Adrenal gland (tissue), 9 donors: ENCODE measurements at regions not wholly inside any gene's neighbourhood (a gene's known extent, or its start where the extent isn't known, plus 50 kb on each side); places are given as distances from the start of the nearest gene placed in this dataset.

Source experiments
- DNase-seq, 7 donors: peaks; one replicate each; pipeline ENCODE4 v3.0.0-alpha.2; 2019 to 2020
- H3K27ac ChIP-seq, 5 donors: fragments of 200-600 bp; sonication (generic) in 4 of 5; 1 replicate in 3 of 5; 2 replicates in 2 of 5; pipeline versions ENCODE4 v1.5.1 to v1.8.0; 2016 to 2020; ENCODE audit warnings: mild to moderate bottlenecking in 1 of 5
- H3K27me3 ChIP-seq: fragments of 200-600 bp; 2 replicates; pipeline ENCODE4 v1.8.0; 2021
- H3K36me3 ChIP-seq, 2 donors: fragments of 200-600 bp; replicated peaks in 1 of 2; 1 replicate in 1 of 2; 2 replicates in 1 of 2; pipeline versions ENCODE4 v1.5.1 to v1.8.0; 2018 to 2022
- H3K4me1 ChIP-seq, 2 donors: fragments of 200-600 bp; replicated peaks in 1 of 2; 1 replicate in 1 of 2; 2 replicates in 1 of 2; pipeline versions ENCODE4 v1.5.1 to v1.8.0; 2018 to 2021
- H3K4me3 ChIP-seq, 4 donors: fragments of 200-600 bp; sonication (generic) in 3 of 4; one replicate each; pipeline ENCODE4 v1.5.1; 2016 to 2018
- H3K9me3 ChIP-seq, 3 donors: fragments of 200-600 bp; sonication (generic) in 1 of 3; replicated peaks in 1 of 3; 1 replicate in 2 of 3; 2 replicates in 1 of 3; pipeline versions ENCODE4 v1.5.1 to v1.8.0; 2016 to 2021
- CTCF ChIP-seq, 6 experiments: fragments of 450-650 bp in 4 of 6; fragments of 200-600 bp in 2 of 6; sonication (generic) in 1 of 6; IDR thresholded peaks; 1 replicate in 5 of 6; 2 replicates in 1 of 6; pipeline versions ENCODE4 v1.5.1 to v1.8.0; 2016 to 2021; ENCODE audit warnings: antibody characterized with exemption in 6 of 6, mild to moderate bottlenecking in 2 of 6, moderate library complexity in 1 of 6
- POLR2A ChIP-seq, 2 donors: fragments of 450-650 bp; IDR thresholded peaks; one replicate each; pipeline ENCODE4 v1.6.1; 2017; ENCODE audit warnings: antibody characterized with exemption in 2 of 2, mild to moderate bottlenecking in 2 of 2, moderate library complexity in 1 of 2
- WGBS, 4 donors: extraction: QIAGEN DNeasy Blood & Tissue Kit in 2 of 4; methylation state at CpG; one replicate each; pipeline versions ENCODE4 v1.1.5 to v1.1.7; 2013 to 2017; 5-methylcytosine and 5-hydroxymethylcytosine counted together
- intact Hi-C, 2 donors: fragments of 100-400 bp; cut with DNase I; formaldehyde crosslinking; loops; one replicate each; pipeline versions ENCODE4 v1.14.1 to v1.15.0; 2022 to 2023
- donor health status: healthy with polysubstance abuse.
- donor health status: Bipolar disorder and iron deficiency.
- donor health status: DM: yes; HTN: yes; CAD: no.
- donor health status: DM: no; HTN: no; CAD: no.
- donor health status: DM: no; HTN: no; CAD: no.

- no peak for TF ChIP-seq CTCF (IDR thresholded peaks at IDR 0.05)
- no peak for TF ChIP-seq POLR2A (IDR thresholded peaks at IDR 0.05)
- Histone ChIP-seq H3K4me3 (no peak overlapping the region), H3K36me3 (no peaks in the 10 kb centered on the region), H3K9me3 (no peaks in the 10 kb centered on the region), H3K27ac (no peak overlapping the region), H3K27me3 (no peaks in the 10 kb centered on the region), H3K4me1 (no peaks in the 10 kb centered on the region)
- intact Hi-C loops = no loop called here
- no peak for DNase-seq
- WGBS, 4 donors = 86 to 90% (median 88%) methylated on average over 1 of the region's 1 CpG
Measured at GRCh38 chr19:31445406-31445805, 96.2 kb upstream of the TSHZ3 start.

- Histone ChIP-seq H3K4me3 (no peak overlapping the region), H3K27ac (no peak overlapping the region), H3K27me3 (no peaks in the 10 kb centered on the region), H3K4me1 (no peaks in the 10 kb centered on the region), H3K36me3 (no peaks in the 10 kb centered on the region), H3K9me3 (no peaks in the 10 kb centered on the region)
- DNase-seq = peak in 6 of 7 donors; percentile 13 to 52 (median 23)
- WGBS, 4 donors = 52 to 85% (median 57%) methylated on average over 4 to 7 of the region's 7 CpGs
- TF ChIP-seq POLR2A (IDR thresholded peaks at IDR 0.05) = no peak
- TF ChIP-seq CTCF (IDR thresholded peaks at IDR 0.05) = no peak
- intact Hi-C loops = no loop called here
Measured at GRCh38 chr19:31448221-31448657, 99.0 kb upstream of the TSHZ3 start.

GRCh38 chr19:31449379-31449778, 100.1 kb upstream of the TSHZ3 start:
- WGBS, 4 donors = 77 to 100% (median 88%) methylated on average over 1 to 4 of the region's 4 CpGs
- no peak for DNase-seq
- intact Hi-C loops = no loop called here

GRCh38 chr19:31450696-31451095, 101.5 kb upstream of the TSHZ3 start:
- Histone ChIP-seq H3K36me3 (no peaks in the 10 kb centered on the region), H3K4me3 (no peak overlapping the region), H3K9me3 (no peaks in the 10 kb centered on the region), H3K27me3 (no peaks in the 10 kb centered on the region), H3K4me1 (no peaks in the 10 kb centered on the region), H3K27ac (no peak overlapping the region)
- TF ChIP-seq CTCF (IDR thresholded peaks at IDR 0.05) (no peak), POLR2A (IDR thresholded peaks at IDR 0.05) (no peak)
- 78 to 85% (median 81%) methylated on average over 5 of the region's 5 CpGs for WGBS, 4 donors
- intact Hi-C loops = no loop called here
- DNase-seq = no peak

More at GRCh38 chr19:31449379-31449778, 100.1 kb upstream of the TSHZ3 start:
- Histone ChIP-seq H3K36me3 (no peaks in the 10 kb centered on the region), H3K4me1 (no peaks in the 10 kb centered on the region), H3K9me3 (no peaks in the 10 kb centered on the region), H3K27me3 (no peaks in the 10 kb centered on the region), H3K27ac (no peak overlapping the region), H3K4me3 (no peak overlapping the region)
- TF ChIP-seq CTCF (IDR thresholded peaks at IDR 0.05) (no peak), POLR2A (IDR thresholded peaks at IDR 0.05) (no peak)
